Skin epidermis (tissue), 12 donors: ENCODE measurements at regions not wholly inside any gene's neighbourhood (a gene's known extent, or its start where the extent isn't known, plus 50 kb on each side); places are given as distances from the start of the nearest gene placed in this dataset.
"Not testable (repeated sequence)": the region's sequence is repeated elsewhere in the genome, so short reads cannot be mapped to it uniquely, and the experiment has no call there.

Experiments used
- H3K27ac ChIP-seq, 21 experiments: fragments of 200-600 bp; sonication (generic) in 11 of 21; one replicate each; pipeline ENCODE4 v1.5.0; 2020; ENCODE audit warnings: mild to moderate bottlenecking in 3 of 21, inconsistent platforms in 2 of 21, moderate library complexity in 2 of 21
- H3K4me3 ChIP-seq, 7 experiments: fragments of 200-600 bp; sonication (generic) in 2 of 7; one replicate each; pipeline ENCODE4 v1.5.0; 2020; ENCODE audit warnings: inconsistent platforms in 2 of 7, mild to moderate bottlenecking in 2 of 7, moderate library complexity in 1 of 7

DNA sequence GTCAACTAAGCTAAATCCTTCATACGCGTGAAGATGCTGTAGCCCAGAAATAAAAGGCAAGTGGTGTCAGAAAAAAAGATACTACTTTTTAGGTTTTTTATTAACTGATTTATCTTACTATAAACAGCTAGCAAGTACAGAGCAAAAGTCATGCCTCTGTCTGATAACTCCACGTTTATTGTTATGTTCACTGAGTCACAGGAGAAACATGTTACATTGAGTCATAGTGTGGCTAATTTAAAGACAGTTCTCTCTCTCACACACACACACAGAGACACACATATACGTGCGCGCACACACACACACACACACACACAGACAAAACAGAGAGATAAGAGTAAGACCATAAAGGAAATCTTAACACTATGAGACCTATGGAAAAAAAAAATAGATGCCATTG lies 770.0 kb upstream of the CDH10 start:
- Histone ChIP-seq H3K27ac (no peak overlapping the region), H3K4me3 (no peak overlapping the region)

DNA sequence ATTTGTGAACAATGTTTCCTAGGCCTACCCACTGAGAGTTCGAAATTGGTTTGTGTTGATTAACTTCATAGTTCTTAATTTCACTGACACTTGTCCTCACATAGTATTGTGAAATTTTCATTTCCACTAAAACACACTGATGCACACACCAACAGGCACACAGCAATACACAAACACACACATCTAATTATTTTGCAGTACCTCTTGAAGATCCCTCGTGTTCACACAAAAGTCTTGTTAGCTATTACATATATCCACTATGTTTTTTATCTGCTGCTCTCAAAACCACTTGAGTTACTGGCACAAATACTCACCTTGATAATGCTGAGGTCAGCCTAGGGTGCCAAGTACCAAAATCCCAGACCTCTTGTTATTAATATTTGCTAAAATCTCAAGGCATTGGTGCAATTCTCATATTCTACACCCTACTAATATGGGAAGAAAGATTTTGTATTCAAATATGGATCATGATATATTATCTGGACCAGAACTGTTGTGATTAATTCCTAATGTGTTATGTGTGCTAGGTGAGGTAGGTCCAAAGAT lies 767.4 kb upstream of the CDH10 start:
- Histone ChIP-seq H3K27ac (no peak overlapping the region), H3K4me3 (no peak overlapping the region)

DNA sequence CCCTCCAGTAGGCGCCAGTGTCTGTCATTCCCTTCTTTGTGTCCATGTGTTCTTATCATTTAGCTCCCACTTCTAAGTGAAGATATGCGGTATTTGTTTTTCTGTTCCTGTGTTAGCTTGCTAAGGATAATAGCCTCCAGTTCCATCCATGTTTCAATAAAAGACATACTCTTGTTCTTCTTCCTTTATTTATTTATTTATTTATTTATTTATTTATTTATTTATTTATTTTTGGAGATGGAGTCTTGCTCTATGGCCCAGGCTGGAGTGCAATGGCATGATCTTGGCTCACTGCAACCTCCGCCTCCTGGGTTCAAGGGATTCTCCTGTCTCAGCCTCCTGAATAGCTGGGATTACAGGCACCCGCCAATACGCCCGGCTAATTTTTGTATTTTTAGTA lies 762.6 kb upstream of the CDH10 start:
- H3K27ac ChIP-seq, H3K4me3 ChIP-seq: not testable (repeated sequence)

DNA sequence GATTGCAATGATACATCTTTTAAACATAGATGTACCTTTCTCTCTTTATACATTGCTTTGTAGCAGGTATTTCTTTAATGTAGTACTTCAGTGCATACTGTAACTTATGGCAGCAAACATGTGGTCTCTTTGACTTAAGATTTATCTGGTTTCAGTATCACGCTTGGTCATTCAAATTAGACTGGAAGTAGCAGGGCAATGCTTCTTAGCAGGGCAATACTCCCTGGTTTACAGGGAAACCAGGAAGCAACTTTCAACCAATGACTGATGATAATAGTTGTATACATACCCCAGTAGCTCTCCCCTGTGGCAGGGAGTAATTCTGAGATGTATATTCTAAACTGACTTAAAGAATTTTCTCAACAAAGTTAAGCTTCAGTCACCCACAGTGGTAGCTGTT lies 761.1 kb upstream of the CDH10 start:
- H3K4me3 ChIP-seq: no peak overlapping the region
- H3K27ac ChIP-seq: no peak overlapping the region

DNA sequence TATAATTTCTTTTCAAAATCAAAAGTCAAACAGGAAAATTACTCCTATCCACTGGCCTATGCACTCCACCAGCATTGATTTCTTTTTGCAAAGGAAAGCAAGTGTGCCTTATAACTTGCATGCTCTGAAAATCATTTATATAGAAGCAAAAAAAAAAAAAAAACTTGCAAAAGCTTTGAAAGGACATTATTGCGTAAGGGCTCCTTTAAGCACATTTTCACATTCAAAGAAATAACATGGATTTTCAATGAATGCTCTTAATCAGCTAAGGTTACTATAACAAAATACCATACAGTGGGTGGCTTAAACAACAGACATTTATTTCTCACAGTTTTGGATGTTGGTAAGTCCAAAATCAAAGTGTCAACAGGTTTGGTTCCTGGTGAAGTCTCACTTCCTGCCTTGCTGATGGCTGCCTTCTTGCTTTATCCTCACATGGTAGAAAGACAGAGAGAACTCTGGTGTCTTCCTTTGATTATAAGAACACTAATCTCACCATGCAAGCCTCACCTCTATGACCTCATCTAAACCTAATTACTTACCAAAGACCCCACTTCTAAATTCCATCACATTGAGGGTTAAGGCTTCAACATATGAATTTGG lies 755.2 kb upstream of the CDH10 start:
- H3K4me3 ChIP-seq: no peak overlapping the region
- no peak overlapping the region for H3K27ac ChIP-seq

DNA sequence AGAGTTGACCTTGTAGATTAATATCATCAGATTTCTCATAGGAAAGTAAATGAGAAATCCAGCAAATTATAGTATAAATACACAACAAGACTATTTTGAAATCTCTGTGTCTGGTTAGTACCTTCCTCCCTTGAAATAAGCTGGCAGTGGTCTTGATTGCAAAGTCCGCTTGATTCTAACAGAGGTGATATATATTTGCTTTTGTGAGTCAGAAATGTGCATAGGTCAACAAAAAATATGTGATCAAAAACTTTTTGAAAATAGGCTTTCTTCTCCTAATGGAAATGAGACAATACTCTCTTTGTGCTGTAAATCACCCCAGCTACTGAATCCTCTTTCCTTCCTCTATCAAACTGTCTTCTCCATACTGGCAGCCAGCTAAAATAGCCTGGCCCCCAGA lies 749.2 kb upstream of the CDH10 start:
- no peak overlapping the region for H3K4me3 ChIP-seq
- no peak overlapping the region for H3K27ac ChIP-seq

DNA sequence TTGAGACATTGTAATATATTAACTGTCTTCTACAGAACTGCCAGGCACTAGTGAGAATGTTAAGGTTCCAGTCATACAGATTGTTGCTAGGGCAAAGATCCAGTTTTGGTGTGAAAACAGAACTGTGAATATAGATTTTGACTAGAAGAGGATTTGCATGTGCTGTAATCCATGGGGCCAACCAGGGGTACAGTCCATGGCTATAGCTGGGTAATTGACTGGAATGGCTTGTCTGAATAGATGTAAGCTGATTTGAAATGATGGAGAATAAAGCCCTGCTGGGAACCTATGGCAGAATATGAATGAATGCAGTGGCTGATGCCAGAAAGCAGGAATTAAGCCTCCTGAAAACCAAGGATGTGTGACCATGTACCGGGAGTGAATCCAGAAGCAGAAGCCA lies 748.5 kb upstream of the CDH10 start:
- no peak overlapping the region for H3K27ac ChIP-seq
- no peak overlapping the region for H3K4me3 ChIP-seq

DNA sequence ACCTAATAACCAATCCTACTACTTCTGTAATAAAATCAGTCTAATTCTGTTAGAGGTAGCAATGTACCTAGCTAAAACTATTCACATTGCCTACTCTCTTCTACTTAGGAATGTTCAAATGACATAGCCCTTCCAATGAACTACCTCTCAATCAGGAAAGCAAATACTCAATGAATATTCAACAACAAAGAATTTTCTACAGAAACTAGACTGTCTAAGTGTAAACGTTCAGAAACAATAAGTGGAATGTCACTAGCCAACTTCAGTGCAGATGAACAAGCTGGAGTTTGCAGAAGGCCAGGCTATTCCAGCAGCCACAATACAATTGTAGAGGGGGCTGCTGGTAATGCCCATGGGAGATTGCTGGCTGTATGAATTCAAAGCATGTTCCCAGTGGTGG lies 743.2 kb upstream of the CDH10 start:
- Histone ChIP-seq H3K27ac (no peak overlapping the region), H3K4me3 (no peak overlapping the region)

DNA sequence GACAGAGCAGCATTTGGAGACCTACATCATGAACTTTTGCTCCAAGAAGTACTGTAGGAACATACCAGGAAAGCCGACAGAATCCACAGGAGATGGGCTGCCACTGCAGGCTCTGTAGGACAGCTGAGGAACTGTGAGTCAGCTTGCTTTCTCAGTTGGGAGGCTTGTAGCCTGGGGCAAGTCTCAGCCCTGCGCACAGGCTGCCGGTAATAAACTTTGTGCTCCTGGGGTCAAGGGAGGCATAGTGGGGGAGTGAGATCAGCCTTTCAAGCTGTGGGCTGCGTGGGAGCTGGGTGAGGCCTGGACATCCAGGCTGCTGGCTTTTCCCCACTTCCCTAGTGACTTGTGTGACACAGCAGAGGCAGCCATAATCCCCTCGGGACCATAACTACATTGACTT lies 718.0 kb upstream of the CDH10 start:
- Histone ChIP-seq H3K27ac (no peak overlapping the region), H3K4me3 (no peak overlapping the region)

DNA sequence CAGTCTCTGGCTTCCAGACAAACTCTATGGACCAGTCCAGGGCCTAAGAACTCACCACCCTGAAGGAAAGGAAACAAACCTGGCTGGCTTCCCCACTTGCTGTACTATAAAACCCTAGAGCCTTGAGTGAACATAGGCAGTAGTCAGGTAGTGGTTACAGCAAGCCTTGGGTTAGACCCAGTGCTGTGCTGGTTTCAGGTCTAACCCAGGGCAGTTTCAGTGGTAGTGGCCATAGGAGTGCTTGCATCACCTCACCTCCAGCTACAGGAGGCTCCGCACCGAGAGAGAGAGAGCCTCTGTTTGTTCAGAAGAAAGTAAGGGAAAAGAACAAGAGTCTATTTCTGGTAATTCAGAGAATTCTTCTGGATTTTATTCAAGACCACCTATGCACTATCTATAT lies 714.1 kb upstream of the CDH10 start:
- no peak overlapping the region for H3K27ac ChIP-seq
- no peak overlapping the region for H3K4me3 ChIP-seq

DNA sequence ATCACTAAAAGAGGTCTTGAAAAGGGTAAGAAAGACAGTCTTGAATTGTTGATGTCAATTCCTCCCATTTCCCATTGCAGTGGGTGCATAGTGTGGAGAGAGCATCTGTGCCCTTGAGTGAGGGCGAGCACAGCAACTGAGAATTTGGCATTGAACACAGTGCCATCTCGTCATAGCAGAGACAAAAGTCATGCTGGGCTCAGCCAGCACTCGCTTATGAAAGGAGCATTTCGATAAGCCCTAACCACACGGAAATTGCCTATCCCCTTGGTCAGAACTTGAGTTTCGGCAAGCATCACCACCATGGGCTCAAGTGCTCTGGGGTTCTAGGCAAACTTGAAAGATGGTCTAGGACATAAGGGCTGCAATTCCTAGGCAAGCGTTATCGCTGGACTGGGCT lies 712.8 kb upstream of the CDH10 start:
- no peak overlapping the region for H3K4me3 ChIP-seq
- no peak overlapping the region for H3K27ac ChIP-seq

DNA sequence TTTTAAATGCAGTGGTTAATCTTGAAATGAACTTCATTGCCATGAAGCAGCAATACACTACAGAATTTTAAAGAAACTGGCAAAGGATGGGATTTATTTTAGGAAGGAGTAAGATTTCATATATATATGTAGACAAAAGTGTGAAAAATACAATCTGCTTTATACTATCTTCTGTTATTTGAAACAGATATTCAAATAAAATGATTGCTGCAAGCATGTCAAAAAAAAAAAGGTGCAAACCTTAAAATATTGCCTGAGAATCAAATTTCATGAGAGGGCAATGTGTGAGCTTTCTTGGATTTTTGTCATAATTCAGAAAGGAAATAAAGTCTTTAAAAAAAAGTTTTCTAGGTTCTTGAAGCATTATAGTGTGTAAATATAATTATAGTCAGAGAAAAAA lies 705.0 kb upstream of the CDH10 start:
- Histone ChIP-seq H3K27ac (no peak overlapping the region), H3K4me3 (no peak overlapping the region)

DNA sequence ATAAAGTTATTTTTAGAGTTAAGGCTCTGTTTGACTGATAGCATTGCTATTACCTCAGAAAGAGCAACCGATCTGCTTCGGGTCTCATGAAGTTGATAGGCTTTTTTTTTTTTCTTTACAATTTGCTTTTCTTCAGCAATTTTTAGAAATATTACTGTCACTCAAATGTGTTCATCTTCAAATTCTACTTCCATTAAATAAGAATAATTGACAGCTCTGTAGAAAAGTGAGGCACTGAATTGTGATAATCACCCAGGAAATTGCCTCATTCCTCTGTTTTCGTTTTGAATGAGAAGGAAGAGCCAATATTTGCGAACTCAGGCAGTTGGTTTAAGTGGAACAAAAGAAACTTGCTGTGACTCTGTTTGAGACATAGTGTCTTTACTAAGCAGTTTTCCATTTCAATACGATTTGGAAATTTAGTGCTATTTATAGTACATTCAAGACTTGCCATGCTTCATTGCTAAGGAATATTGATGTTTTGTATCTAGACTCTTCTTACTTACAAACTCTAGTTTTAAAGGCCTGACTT lies 700.5 kb upstream of the CDH10 start:
- H3K27ac ChIP-seq: no peak overlapping the region
- no peak overlapping the region for H3K4me3 ChIP-seq

DNA sequence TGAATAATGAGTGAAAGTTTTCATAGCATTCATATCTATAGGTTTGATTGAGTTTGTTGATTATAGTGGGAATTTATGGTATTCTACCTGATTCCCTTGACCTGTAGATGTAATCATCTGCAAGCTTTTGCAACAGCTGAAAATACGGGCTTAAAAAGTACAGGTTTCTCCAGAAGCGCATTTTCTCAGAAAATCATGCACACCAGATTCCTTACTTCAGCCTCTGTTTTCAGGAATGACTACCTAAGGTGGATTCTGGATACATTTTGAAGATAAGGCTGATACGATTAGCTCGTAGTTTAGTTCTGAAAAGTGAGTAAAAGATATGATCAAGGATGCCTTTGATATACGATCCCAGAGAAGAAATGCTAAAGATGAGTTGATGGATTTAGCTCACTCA lies 694.8 kb upstream of the CDH10 start:
- Histone ChIP-seq H3K27ac (no peak overlapping the region), H3K4me3 (no peak overlapping the region)

DNA sequence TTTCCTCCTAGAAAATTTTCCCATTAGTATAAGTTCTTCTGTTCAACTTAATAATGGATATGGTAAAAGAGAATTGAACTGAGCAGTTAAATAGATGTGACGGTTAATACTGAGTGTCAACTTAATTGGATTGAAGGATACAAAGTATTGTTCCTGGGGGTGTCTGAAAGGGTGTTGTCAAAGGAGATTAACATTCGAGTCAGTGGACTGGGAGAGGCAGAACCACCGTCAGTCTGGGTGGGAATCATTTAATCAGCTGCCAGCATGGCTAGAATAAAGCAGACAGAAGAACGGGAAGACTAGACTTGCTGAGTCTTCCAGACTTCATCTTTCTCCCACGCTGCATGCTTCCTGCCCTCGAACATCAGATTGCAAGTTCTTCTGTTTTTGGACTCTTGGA lies 689.6 kb upstream of the CDH10 start:
- Histone ChIP-seq H3K27ac (no peak overlapping the region), H3K4me3 (no peak overlapping the region)

DNA sequence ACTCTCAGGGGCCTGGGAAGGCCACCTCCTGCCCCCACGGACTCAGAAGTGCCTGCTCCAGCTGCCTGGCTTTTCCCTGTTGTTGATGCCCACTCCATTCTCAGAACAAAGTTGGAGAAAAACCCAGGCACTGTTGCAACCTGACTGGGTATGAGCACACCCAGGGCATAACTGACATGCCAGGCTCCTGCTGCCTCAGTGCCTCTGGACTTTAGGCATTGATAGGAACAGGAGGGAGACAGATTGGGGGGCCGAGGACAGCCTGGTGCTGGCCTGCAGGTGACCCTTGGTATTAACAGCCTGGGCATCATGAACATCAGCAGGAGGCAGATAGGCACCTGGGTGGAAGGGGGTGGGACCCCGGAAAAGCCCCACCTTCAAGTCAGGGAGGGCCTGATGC lies 685.9 kb upstream of the CDH10 start:
- no peak overlapping the region for H3K27ac ChIP-seq
- H3K4me3 ChIP-seq: no peak overlapping the region

DNA sequence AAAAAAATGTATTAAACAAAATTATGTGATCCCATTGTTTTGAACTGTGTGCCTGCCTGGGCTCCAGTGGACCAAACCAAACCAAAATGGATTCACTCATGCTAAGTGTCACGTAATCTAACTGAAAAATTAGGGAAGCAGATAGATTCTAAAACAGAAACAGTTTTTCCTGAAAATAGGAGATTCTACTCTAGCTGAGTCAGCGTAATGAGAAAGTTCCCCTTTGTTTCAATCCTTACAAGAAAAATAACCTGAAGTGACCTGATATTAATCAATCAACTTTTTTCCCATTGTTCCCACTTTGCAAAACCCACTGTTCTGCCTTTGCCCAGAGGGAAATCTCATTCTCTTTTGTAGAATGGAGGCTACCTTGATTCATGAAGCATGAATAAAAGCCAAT lies 682.4 kb upstream of the CDH10 start:
- Histone ChIP-seq H3K27ac (no peak overlapping the region), H3K4me3 (no peak overlapping the region)

DNA sequence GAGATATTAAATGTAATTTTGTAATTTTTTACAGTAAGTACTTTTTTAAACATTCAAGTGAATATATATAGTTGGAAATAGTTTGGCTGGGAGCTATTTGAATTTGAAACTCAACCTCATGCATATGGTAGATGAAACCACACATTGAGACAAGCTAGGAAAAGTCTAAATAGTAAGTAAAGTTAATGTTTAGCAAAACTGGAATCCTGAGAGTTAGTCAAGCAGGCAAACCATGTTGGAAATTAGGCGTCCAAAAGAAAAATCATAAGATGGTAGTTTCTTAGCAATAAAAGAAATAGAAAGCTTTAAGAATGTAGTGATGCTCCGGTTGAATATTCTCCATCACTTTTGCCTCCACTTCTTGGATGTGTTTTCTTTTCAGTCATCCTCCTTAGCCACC lies 657.1 kb upstream of the CDH10 start:
- no peak overlapping the region for H3K27ac ChIP-seq
- no peak overlapping the region for H3K4me3 ChIP-seq

DNA sequence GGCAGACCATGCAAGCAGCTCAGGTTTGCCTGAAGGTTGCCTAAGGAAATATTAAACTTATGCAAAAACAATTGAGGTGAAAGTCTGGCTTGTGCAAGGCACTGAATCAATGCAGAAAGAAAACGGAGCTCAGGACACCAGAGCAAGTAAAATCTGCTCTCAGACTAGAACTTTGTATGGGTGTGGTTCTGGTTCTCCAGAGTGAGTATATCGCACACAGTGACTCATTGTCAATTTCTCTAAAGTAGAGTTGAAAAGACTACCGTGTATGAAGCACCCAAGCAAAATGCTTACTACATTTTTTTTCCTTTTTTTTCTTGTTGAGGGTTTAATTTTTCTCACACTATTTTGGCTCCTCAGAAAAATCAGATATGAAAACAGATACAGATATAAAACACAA lies 650.3 kb upstream of the CDH10 start:
- Histone ChIP-seq H3K4me3 (no peak overlapping the region), H3K27ac (no peak overlapping the region)

DNA sequence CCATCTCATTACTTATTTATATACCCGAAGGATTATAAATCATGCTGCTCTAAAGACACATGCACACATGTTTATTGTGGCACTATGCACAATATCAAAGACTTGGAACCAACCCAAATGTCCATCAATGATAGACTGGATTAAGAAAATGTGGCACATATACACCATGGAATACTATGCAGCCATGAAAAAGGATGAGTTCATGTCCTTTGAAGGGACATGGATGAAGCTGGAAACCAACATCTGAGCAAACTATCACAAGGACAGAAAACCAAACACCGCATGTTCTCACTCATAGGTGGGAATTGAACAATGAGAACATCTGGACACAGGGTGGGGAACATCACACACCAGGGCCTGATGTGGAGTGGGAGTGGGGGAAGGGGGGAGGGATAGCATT lies 645.0 kb upstream of the CDH10 start:
- not testable (repeated sequence) for H3K27ac ChIP-seq, H3K4me3 ChIP-seq

DNA sequence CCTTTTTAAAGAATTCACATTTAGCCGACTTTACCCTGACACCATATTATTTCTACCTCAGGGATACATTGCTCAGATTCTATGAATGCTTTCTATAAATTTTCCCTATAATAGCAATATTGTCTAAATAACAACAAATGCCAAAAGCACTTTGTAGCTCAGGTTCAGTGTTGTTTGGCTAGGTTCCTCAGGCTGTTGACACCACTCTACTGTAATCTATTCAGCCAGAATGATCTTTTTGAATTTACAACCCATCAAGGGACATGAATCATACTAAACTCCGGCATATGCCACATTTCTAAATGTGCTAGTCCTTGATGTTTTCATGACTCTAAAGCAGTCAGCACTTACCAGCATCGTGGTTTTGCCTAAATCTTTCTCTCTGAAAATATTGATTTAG lies 641.5 kb upstream of the CDH10 start:
- no peak overlapping the region for H3K27ac ChIP-seq
- H3K4me3 ChIP-seq: no peak overlapping the region

DNA sequence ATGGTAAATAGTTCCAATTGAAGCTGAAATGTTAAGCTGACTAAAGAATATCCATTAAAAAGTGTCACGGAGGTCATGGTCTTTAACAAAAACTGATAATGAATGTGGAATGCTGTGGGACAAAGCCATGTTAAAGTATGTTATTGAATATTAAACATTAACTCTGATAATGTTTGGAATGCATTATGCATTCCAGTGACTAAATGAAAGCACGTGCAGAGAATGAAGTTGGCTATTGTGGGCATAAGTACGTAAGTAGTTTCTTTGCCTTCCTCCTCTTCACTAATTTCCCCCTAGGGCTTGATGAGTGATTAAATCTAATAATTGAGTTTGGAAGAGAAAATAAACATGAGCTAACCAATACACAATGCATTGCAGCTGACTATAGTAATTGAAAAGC lies 640.4 kb upstream of the CDH10 start:
- H3K27ac ChIP-seq: no peak overlapping the region
- no peak overlapping the region for H3K4me3 ChIP-seq
